Activated CD8-positive, alpha-beta memory T cell treated with anti-CD3 and anti-CD28 coated beads, Interleukin-2, amount 10 ng/mL, durations not matched to agents 7 days and 5 days (primary cell): ENCODE measurements at regions not wholly inside any gene's neighbourhood (a gene's known extent, or its start where the extent isn't known, plus 50 kb on each side); places are given as distances from the start of the nearest gene placed in this dataset.
"Not testable (repeated sequence)": the region's sequence is repeated elsewhere in the genome, so short reads cannot be mapped to it uniquely, and the experiment has no call there.

Source experiments
- ATAC-seq: fragments of 150-1000 bp; cut with Tn5 transposase; one replicate; pipeline ENCODE4 v1.10.0; 2021; ENCODE audit warnings: moderate library complexity
- CTCF ChIA-PET: fragments of 350-600 bp; sonication (Branson Sonifier 250); formaldehyde crosslinking; loops from one replicate; lab custom pipeline; 2021; ENCODE audit warnings: antibody characterized with exemption; lab: Charles Lee
- DNase-seq: peaks from one replicate; pipeline ENCODE4 v3.0.0-alpha.2; 2020
- H3K27ac Mint-ChIP-seq: one replicate; pipeline ENCODE4 v1.8.0; 2021; ENCODE audit warnings: mild to moderate bottlenecking, mixed read lengths
- H3K27me3 Mint-ChIP-seq: one replicate; pipeline ENCODE4 v1.8.0; 2021; ENCODE audit warnings: mixed read lengths
- H3K36me3 Mint-ChIP-seq: one replicate; pipeline ENCODE4 v1.8.0; 2021; ENCODE audit warnings: mild to moderate bottlenecking, mixed read lengths
- H3K4me1 Mint-ChIP-seq: one replicate; pipeline ENCODE4 v1.8.0; 2021; ENCODE audit warnings: mixed read lengths
- H3K4me3 Mint-ChIP-seq: one replicate; pipeline ENCODE4 v1.8.0; 2021; ENCODE audit warnings: mild to moderate bottlenecking, moderate library complexity, mixed read lengths
- H3K9me3 Mint-ChIP-seq: one replicate; pipeline ENCODE4 v1.8.0; 2022; ENCODE audit warnings: low read depth, mixed read lengths

DNA sequence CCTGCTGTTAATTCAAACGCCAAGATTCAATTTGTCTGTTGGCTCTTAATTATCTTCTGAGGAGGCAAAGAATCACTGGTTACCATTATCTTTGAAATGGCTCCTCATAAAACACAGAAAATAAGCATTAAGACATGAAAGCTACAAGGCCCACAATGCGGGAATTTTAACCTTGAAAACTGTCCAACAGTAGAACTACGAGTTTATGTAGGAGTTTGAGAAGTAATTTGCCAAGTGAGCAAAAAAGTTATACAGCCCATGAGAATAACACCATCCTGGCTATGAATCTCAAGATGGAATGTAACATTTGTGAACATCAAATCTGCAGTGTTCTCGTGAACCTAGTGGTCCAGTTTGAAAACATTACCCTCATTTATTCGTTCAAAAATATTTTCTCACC, 172.5 kb downstream of the ALDH1A2 start:
- H3K9me3 Mint-ChIP-seq: no peaks in the 10 kb centered on the region
- peaks cover 30% of the 10 kb centered on the region for H3K27me3 Mint-ChIP-seq
- no peak overlapping the region for H3K27ac Mint-ChIP-seq
- ATAC-seq (no peak), DNase-seq (no peak)
- no peaks in the 10 kb centered on the region for H3K36me3 Mint-ChIP-seq
- no peaks in the 10 kb centered on the region for H3K4me1 Mint-ChIP-seq
- CTCF ChIA-PET: no interaction called here
- H3K4me3 Mint-ChIP-seq: no peak overlapping the region

- Mint-ChIP-seq H3K4me3 (no peak overlapping the region), H3K27me3 (peaks cover 22% of the 10 kb centered on the region), H3K9me3 (no peaks in the 10 kb centered on the region), H3K36me3 (no peaks in the 10 kb centered on the region), H3K4me1 (no peaks in the 10 kb centered on the region), H3K27ac (no peak overlapping the region)
- ATAC-seq (no peak), DNase-seq (no peak)
- CTCF ChIA-PET: no interaction called here
Observed at GRCh38 chr15:57895291-57895690, 170.2 kb downstream of the ALDH1A2 start.

GRCh38 chr15:57896114-57896513, 169.4 kb downstream of the ALDH1A2 start:
- CTCF ChIA-PET: no interaction called here
- DNase-seq: no peak

GRCh38 chr15:57896899-57897298, 168.6 kb downstream of the ALDH1A2 start:
- H3K4me3 Mint-ChIP-seq, H3K27ac Mint-ChIP-seq, H3K36me3 Mint-ChIP-seq, H3K4me1 Mint-ChIP-seq, H3K9me3 Mint-ChIP-seq, DNase-seq, CTCF ChIA-PET, ATAC-seq: not testable (repeated sequence)
- peaks cover 20% of the 10 kb centered on the region for H3K27me3 Mint-ChIP-seq

More at GRCh38 chr15:57896114-57896513, 169.4 kb downstream of the ALDH1A2 start:
- Mint-ChIP-seq H3K9me3 (no peaks in the 10 kb centered on the region), H3K4me1 (no peaks in the 10 kb centered on the region), H3K27ac (no peak overlapping the region), H3K36me3 (no peaks in the 10 kb centered on the region), H3K4me3 (no peak overlapping the region), H3K27me3 (peaks cover 19% of the 10 kb centered on the region)
- ATAC-seq: no peak

- H3K27me3 Mint-ChIP-seq: peaks cover 20% of the 10 kb centered on the region
- no peaks in the 10 kb centered on the region for H3K36me3 Mint-ChIP-seq
- ATAC-seq: no peak
- no peak overlapping the region for H3K4me3 Mint-ChIP-seq
- CTCF ChIA-PET: no interaction called here
- DNase-seq: no peak
- no peak overlapping the region for H3K27ac Mint-ChIP-seq
- H3K4me1 Mint-ChIP-seq: no peaks in the 10 kb centered on the region
- no peaks in the 10 kb centered on the region for H3K9me3 Mint-ChIP-seq
Observed at GRCh38 chr15:57897870-57898269, 167.6 kb downstream of the ALDH1A2 start.

- Mint-ChIP-seq H3K27me3 (peaks cover 7% of the 10 kb centered on the region), H3K27ac (no peak overlapping the region), H3K36me3 (no peaks in the 10 kb centered on the region), H3K4me1 (no peaks in the 10 kb centered on the region), H3K4me3 (no peak overlapping the region), H3K9me3 (no peaks in the 10 kb centered on the region)
- no peak for DNase-seq
- CTCF ChIA-PET: no interaction called here
- no peak for ATAC-seq
Observed at GRCh38 chr15:57902155-57902554, 163.4 kb downstream of the ALDH1A2 start.
